HG02759 (cell line): ENCODE measurements at regions not wholly inside any gene's neighbourhood (a gene's known extent, or its start where the extent isn't known, plus 50 kb on each side); places are given as distances from the start of the nearest gene placed in this dataset.

Source experiments
- ATAC-seq: cut with Tn5 transposase; IDR thresholded peaks from one replicate; pipeline ENCODE4 v1.9.1; 2021; ENCODE audit warnings: mild to moderate bottlenecking, moderate library complexity; ENCODE audit not compliant: unreplicated experiment

- no peak for ATAC-seq
Measured at GRCh38 chr4:178693816-178694215, 1251.6 kb upstream of the AGA start.

- no peak for ATAC-seq
Measured at GRCh38 chr4:178696515-178696914, 1254.3 kb upstream of the AGA start.

- no peak for ATAC-seq
Measured at GRCh38 chr4:178712486-178712885, 1270.2 kb upstream of the AGA start.

GRCh38 chr4:178738026-178738425 lies 1295.8 kb upstream of the AGA start:
- ATAC-seq: no peak

- no peak for ATAC-seq
Measured at GRCh38 chr4:178745203-178745602, 1303.0 kb upstream of the AGA start.

GRCh38 chr4:178752954-178753525 lies 1310.8 kb upstream of the AGA start:
- no peak for ATAC-seq

GRCh38 chr4:178778496-178778895 lies 1336.3 kb upstream of the AGA start:
- ATAC-seq: no peak

GRCh38 chr4:178781779-178782178 lies 1339.5 kb upstream of the AGA start:
- no peak for ATAC-seq

GRCh38 chr4:178784491-178784890 lies 1342.3 kb upstream of the AGA start:
- no peak for ATAC-seq

- ATAC-seq: no peak
Measured at GRCh38 chr4:178789279-178789678, 1347.0 kb upstream of the AGA start.

GRCh38 chr4:178799204-178799603 lies 1357.0 kb upstream of the AGA start:
- no peak for ATAC-seq

- ATAC-seq: no peak
Measured at GRCh38 chr4:178808106-178808505, 1365.9 kb upstream of the AGA start.

GRCh38 chr4:178809921-178810320 lies 1367.7 kb upstream of the AGA start:
- ATAC-seq: no peak

GRCh38 chr4:178811356-178811755 lies 1369.1 kb upstream of the AGA start:
- no peak for ATAC-seq

- ATAC-seq: no peak
Measured at GRCh38 chr4:178812866-178813265, 1370.6 kb upstream of the AGA start.

GRCh38 chr4:178814908-178815307 lies 1372.7 kb upstream of the AGA start:
- ATAC-seq: no peak

GRCh38 chr4:178823673-178824295 lies 1381.5 kb upstream of the AGA start:
- ATAC-seq: no peak

GRCh38 chr4:178836865-178837264 lies 1394.6 kb upstream of the AGA start:
- ATAC-seq: no peak

GRCh38 chr4:178838776-178839175 lies 1396.5 kb upstream of the AGA start:
- ATAC-seq: no peak

GRCh38 chr4:178856139-178856800 lies 1414.0 kb upstream of the AGA start:
- no peak for ATAC-seq

- ATAC-seq: no peak
Measured at GRCh38 chr4:178871476-178871875, 1429.2 kb upstream of the AGA start.

GRCh38 chr4:178881937-178882336 lies 1439.7 kb upstream of the AGA start:
- no peak for ATAC-seq
